Uterus (tissue), 3 donors: ENCODE measurements at regions not wholly inside any gene's neighbourhood (a gene's known extent, or its start where the extent isn't known, plus 50 kb on each side); places are given as distances from the start of the nearest gene placed in this dataset.

ENCODE experiments used
- DNase-seq, 2 donors: peaks; one replicate each; pipeline ENCODE4 v3.0.0-alpha.2; 2019 to 2020
- H3K27ac ChIP-seq, 2 donors: fragments of 200-600 bp; sonication (generic); 1 replicate in 1 of 2; 2 replicates in 1 of 2; pipeline ENCODE4 v1.5.1; 2016 to 2018
- H3K27me3 ChIP-seq, 2 donors: fragments of 200-600 bp; sonication (generic); one replicate each; pipeline ENCODE4 v1.5.1; 2018 to 2019; ENCODE audit warnings: control low read depth in 1 of 2
- H3K36me3 ChIP-seq, 2 donors: fragments of 200-600 bp; sonication (generic); one replicate each; pipeline ENCODE4 v1.5.1; 2019; ENCODE audit warnings: control low read depth in 1 of 2
- H3K4me1 ChIP-seq, 2 donors: fragments of 200-600 bp; sonication (generic); one replicate each; pipeline ENCODE4 v1.5.1; 2018 to 2019; ENCODE audit warnings: control low read depth in 1 of 2
- H3K4me3 ChIP-seq, 2 donors: fragments of 200-600 bp; sonication (generic); 1 replicate in 1 of 2; 2 replicates in 1 of 2; pipeline ENCODE4 v1.5.1; 2018 to 2019; ENCODE audit warnings: mild to moderate bottlenecking in 1 of 2
- H3K9me3 ChIP-seq, 2 donors: fragments of 200-600 bp; sonication (generic); one replicate each; pipeline ENCODE4 v1.5.1; 2019; ENCODE audit warnings: control low read depth in 1 of 2
- CTCF ChIP-seq, 4 experiments: fragments of 200-600 bp in 2 of 4; fragments of 450-650 bp in 2 of 4; sonication (generic) in 2 of 4; IDR thresholded peaks; one replicate each; pipeline ENCODE4 v1.5.1; 2016 to 2019; ENCODE audit warnings: antibody characterized with exemption in 4 of 4, mild to moderate bottlenecking in 2 of 4, moderate library complexity in 1 of 4
- POLR2A ChIP-seq, 2 donors: fragments of 450-650 bp; IDR thresholded peaks; one replicate each; pipeline ENCODE4 v1.6.1; 2016; ENCODE audit warnings: antibody characterized with exemption in 2 of 2, mild to moderate bottlenecking in 1 of 2, moderate library complexity in 1 of 2
- intact Hi-C: fragments of 100-400 bp; cut with DNase I; formaldehyde crosslinking; loops from one replicate; pipeline ENCODE4 v1.15.1; 2023; ENCODE audit warnings: low total_unique reads
- donor health status: DM: yes; HTN: yes; CAD: no.

- no peaks in the 10 kb centered on the region for H3K27me3 ChIP-seq
- intact Hi-C loops = no loop called here
- H3K27ac ChIP-seq = no peak overlapping the region
- no peak overlapping the region for H3K4me3 ChIP-seq
- TF ChIP-seq POLR2A (IDR thresholded peaks at IDR 0.05) (no peak), CTCF (IDR thresholded peaks at IDR 0.05) (no peak)
- H3K36me3 ChIP-seq = no peaks in the 10 kb centered on the region
- no peaks in the 10 kb centered on the region for H3K4me1 ChIP-seq
- H3K9me3 ChIP-seq = no peaks in the 10 kb centered on the region
- DNase-seq = no peak
Observed at GRCh38 chr9:130765137-130766020, 69.7 kb upstream of the ABL1 start.

- intact Hi-C loops = no loop called here
- Histone ChIP-seq H3K4me3 (no peak overlapping the region), H3K27ac (no peak overlapping the region), H3K36me3 (no peaks in the 10 kb centered on the region), H3K4me1 (no peaks in the 10 kb centered on the region), H3K9me3 (no peaks in the 10 kb centered on the region), H3K27me3 (no peaks in the 10 kb centered on the region)
- no peak for DNase-seq
- TF ChIP-seq POLR2A (IDR thresholded peaks at IDR 0.05) = no peak
- TF ChIP-seq CTCF (IDR thresholded peaks at IDR 0.05) = no peak
Observed at GRCh38 chr9:130766021-130766926, 68.8 kb upstream of the ABL1 start.

DNA sequence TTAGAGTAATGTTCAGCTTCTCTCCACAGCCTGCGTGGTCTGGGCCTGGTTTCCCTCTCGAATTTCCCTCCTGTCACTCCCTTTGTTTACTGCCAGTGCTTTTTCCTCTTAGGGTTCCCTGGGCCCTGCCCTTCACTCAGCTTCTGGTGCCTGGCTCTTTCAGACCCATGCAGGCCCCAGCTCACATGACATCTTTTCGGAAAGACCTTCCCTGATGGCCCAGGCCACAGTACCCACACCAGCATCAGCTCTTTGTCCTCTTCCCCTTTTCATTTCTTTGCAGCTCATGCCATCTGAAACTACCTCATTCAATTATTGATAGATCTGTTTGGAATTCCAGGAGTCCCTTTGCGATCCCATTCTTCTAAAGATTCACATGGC lies 68.1 kb upstream of the ABL1 start:
- Histone ChIP-seq H3K27me3 (no peaks in the 10 kb centered on the region), H3K4me1 (no peaks in the 10 kb centered on the region), H3K4me3 (no peak overlapping the region), H3K27ac (no peak overlapping the region), H3K36me3 (no peaks in the 10 kb centered on the region), H3K9me3 (no peaks in the 10 kb centered on the region)
- no peak for DNase-seq
- TF ChIP-seq CTCF (IDR thresholded peaks at IDR 0.05) = no peak
- no peak for TF ChIP-seq POLR2A (IDR thresholded peaks at IDR 0.05)
- intact Hi-C loops = no loop called here

DNA sequence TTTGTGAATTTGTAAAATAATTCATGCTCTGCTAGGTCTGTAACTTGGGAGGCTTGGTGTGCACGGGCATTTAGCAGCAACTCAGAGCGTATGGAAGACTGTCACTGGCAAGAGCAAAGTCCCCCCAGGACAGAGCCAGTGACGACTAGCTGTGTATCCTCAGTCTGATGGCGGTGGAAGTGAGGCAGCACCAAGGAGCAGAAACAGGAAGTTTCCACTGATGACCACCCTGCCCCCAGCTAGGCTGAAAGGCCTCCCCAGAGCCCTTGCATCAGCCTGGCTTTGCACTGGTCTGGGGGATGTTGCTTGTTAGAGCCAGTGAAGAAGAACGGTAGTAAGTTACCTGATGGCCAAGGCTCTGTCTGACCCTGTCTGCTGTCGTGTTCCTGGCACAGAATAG lies 66.8 kb upstream of the ABL1 start:
- DNase-seq = no peak
- no peaks in the 10 kb centered on the region for H3K36me3 ChIP-seq
- H3K27ac ChIP-seq = no peak overlapping the region
- intact Hi-C loops = no loop called here
- TF ChIP-seq POLR2A (IDR thresholded peaks at IDR 0.05) (no peak), CTCF (IDR thresholded peaks at IDR 0.05) (no peak)
- no peak overlapping the region for H3K4me3 ChIP-seq
- H3K9me3 ChIP-seq = no peaks in the 10 kb centered on the region
- H3K27me3 ChIP-seq = no peaks in the 10 kb centered on the region
- H3K4me1 ChIP-seq = no peaks in the 10 kb centered on the region

GRCh38 chr9:130768891-130769403 lies 66.1 kb upstream of the ABL1 start:
- Histone ChIP-seq H3K27me3 (no peaks in the 10 kb centered on the region), H3K27ac (no peak overlapping the region), H3K4me1 (no peaks in the 10 kb centered on the region), H3K9me3 (no peaks in the 10 kb centered on the region), H3K4me3 (no peak overlapping the region), H3K36me3 (no peaks in the 10 kb centered on the region)
- DNase-seq = no peak
- intact Hi-C loops = no loop called here
- TF ChIP-seq CTCF (IDR thresholded peaks at IDR 0.05) (no peak), POLR2A (IDR thresholded peaks at IDR 0.05) (no peak)
